ENCODE measurements at regions not wholly inside any gene's neighbourhood (a gene's known extent, or its start where the extent isn't known, plus 50 kb on each side); places are given as distances from the start of the nearest gene placed in this dataset.

DNA sequence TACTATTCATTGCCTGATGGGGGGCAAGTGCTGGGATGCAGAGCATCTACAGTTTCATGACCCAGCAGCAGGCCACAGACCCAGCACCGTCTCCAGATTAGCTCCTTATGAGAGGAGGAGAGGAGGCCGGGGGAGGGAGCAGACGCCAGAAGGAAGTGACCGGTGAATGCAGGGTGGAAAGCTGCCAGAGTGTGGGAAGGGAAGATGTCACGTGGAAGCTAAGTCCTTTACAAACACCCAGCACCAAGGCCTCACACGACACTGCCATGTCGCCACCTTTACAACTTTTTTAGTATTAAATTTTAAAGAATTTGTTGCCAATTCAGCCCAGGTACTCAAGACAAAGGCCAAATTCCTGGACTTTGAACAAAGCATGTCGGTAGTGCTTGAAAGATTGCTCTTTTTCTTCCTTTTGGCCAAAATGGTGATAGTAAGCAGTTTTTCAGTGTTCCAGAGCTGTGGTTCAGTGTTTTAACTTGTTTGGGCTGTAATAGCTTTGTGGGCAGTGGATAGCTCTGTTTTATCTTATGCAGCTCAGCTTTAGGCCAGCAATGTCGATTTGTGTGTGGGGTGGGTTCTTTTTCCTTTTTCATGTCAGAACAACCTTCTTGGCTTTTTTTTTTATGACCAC lies 58.2 kb downstream of the ZBTB38 start:
- FAIRE-seq (peak; percentile 6), DNase-seq (peak; percentile 53 to 93 (median 74))
- no peaks in the 10 kb centered on the region for H3K9me3 ChIP-seq (ENCODE audit: control insufficient read depth in 2 of 3, insufficient read depth in 1 of 3, low read length in 3 of 3)
- intact Hi-C loops (cut with DNase I) = no loop called here
- peaks cover 0 to 35% (median 35%) of the 10 kb centered on the region in 3 donors for H3K4me1 ChIP-seq (ENCODE audit: control insufficient read depth in 2 of 3, insufficient read depth in 2 of 3, low read depth in 1 of 3, low read length in 3 of 3)
- H3K4me3 ChIP-seq (ENCODE audit: low read length in 3 of 3) = no peak overlapping the region
- H3K36me3 ChIP-seq (ENCODE audit: control insufficient read depth in 2 of 3, insufficient read depth in 3 of 3, low read length in 3 of 3) = peaks cover 0 to 9% (median 4%) of the 10 kb centered on the region in 3 donors
- no peaks in the 10 kb centered on the region for H3K27me3 ChIP-seq (ENCODE audit: control insufficient read depth, insufficient read depth, low read length)
- TF ChIP-seq, protein P1, sequence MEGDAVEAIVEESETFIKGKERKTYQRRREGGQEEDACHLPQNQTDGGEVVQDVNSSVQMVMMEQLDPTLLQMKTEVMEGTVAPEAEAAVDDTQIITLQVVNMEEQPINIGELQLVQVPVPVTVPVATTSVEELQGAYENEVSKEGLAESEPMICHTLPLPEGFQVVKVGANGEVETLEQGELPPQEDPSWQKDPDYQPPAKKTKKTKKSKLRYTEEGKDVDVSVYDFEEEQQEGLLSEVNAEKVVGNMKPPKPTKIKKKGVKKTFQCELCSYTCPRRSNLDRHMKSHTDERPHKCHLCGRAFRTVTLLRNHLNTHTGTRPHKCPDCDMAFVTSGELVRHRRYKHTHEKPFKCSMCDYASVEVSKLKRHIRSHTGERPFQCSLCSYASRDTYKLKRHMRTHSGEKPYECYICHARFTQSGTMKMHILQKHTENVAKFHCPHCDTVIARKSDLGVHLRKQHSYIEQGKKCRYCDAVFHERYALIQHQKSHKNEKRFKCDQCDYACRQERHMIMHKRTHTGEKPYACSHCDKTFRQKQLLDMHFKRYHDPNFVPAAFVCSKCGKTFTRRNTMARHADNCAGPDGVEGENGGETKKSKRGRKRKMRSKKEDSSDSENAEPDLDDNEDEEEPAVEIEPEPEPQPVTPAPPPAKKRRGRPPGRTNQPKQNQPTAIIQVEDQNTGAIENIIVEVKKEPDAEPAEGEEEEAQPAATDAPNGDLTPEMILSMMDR (IDR thresholded peaks at IDR 0.05; ENCODE audit: borderline replicate concordance, extremely low read depth, insufficient read depth) = no peak
- peak overlapping the region; percentile 71 to 90 for H3K27ac ChIP-seq (ENCODE audit: low read depth in 2 of 2, low read length in 2 of 2)
- peak overlapping the region in 2 of 3 donors; percentile 29 to 71 for H3K9ac ChIP-seq (ENCODE audit: low read length in 3 of 3)

DNA sequence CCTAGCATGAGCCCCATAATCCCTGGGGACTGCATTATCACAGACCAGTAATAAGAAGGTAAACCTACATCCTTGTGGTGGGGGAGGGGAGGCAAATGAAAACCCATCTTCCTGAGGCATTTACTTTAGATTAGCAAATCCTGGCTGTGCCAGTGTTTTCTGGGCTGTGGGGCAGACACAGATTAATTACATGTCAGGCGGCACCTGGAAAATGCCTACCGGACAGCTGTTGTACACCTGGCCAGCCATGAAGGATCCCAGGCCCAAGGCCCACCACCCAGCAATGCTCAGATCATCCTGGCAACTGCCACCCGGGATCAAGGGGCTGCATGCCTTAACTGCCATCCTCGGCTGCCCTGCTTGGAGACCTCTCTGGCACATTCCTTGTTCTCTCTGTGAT lies 59.1 kb upstream of the RASA2 start:
- Histone ChIP-seq H3K36me3 (ENCODE audit: control insufficient read depth in 2 of 3, insufficient read depth in 3 of 3, low read length in 3 of 3) (peaks cover 0 to 9% (median 4%) of the 10 kb centered on the region in 3 donors), H3K9me3 (ENCODE audit: control insufficient read depth in 2 of 3, insufficient read depth in 1 of 3, low read length in 3 of 3) (no peaks in the 10 kb centered on the region), H3K9ac (ENCODE audit: low read length in 3 of 3) (no peak overlapping the region), H3K4me1 (ENCODE audit: control insufficient read depth in 2 of 3, insufficient read depth in 2 of 3, low read depth in 1 of 3, low read length in 3 of 3) (peaks cover 0 to 35% (median 32%) of the 10 kb centered on the region in 3 donors), H3K27ac (ENCODE audit: low read depth in 2 of 2, low read length in 2 of 2) (peak overlapping the region; percentile 64 to 90), H3K4me3 (ENCODE audit: low read length in 3 of 3) (no peak overlapping the region), H3K27me3 (ENCODE audit: control insufficient read depth, insufficient read depth, low read length) (no peaks in the 10 kb centered on the region)
- DNase-seq = peak in 1 of 5 donors; percentile 36
- no peak for FAIRE-seq
- intact Hi-C loops (cut with DNase I) = no loop called here
- TF ChIP-seq, protein P1 (IDR thresholded peaks at IDR 0.05; ENCODE audit: borderline replicate concordance, extremely low read depth, insufficient read depth) = no peak

DNA sequence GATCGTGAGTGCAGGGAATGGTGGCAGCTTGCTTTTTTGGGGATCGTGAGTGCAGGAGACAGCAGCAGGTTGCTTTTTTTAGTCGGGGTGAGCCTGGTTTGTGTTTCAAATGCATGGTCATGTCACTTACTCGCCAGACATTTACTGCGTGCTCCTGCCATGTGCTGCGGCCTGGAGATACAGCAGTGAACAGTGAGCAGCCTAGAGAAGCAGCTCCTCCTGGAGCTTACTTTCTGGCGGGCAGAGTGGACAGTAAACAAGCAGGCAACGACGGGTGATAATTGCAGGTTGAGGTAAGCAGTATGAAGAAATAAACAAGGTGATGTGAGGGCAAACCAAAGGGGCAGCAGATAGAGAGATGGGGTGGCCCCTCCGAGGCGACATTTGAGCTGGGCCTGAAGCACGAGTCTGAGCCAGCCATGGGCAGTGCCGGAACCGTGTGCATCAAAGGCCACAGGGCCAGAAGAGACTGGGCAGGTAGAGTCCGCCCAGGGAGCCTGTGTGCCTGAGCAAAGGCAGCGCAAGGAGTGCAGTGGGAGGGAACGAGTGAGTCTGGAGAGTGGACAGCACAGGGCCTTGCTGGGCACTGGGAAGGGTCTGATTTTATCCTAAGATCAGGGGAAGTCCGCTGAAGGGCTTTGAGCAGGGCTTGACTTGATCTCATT lies 57.3 kb upstream of the RASA2 start:
- intact Hi-C loops (cut with DNase I) = no loop called here
- TF ChIP-seq, protein P1 (IDR thresholded peaks at IDR 0.05; ENCODE audit: borderline replicate concordance, extremely low read depth, insufficient read depth) = no peak
- Histone ChIP-seq H3K27ac (ENCODE audit: low read depth in 2 of 2, low read length in 2 of 2) (peak overlapping the region; percentile 14 to 44), H3K36me3 (ENCODE audit: control insufficient read depth in 2 of 3, insufficient read depth in 3 of 3, low read length in 3 of 3) (peaks cover 0 to 9% (median 4%) of the 10 kb centered on the region in 3 donors), H3K9ac (ENCODE audit: low read length in 3 of 3) (no peak overlapping the region), H3K4me3 (ENCODE audit: low read length in 3 of 3) (no peak overlapping the region), H3K9me3 (ENCODE audit: control insufficient read depth in 2 of 3, insufficient read depth in 1 of 3, low read length in 3 of 3) (no peaks in the 10 kb centered on the region), H3K27me3 (ENCODE audit: control insufficient read depth, insufficient read depth, low read length) (no peaks in the 10 kb centered on the region), H3K4me1 (ENCODE audit: control insufficient read depth in 2 of 3, insufficient read depth in 2 of 3, low read depth in 1 of 3, low read length in 3 of 3) (peaks cover 0 to 35% (median 32%) of the 10 kb centered on the region in 3 donors)
- FAIRE-seq (no peak), DNase-seq (peak in 1 of 5 donors; percentile 30)
